Mammary epithelial cell (primary cell): ENCODE measurements at regions not wholly inside any gene's neighbourhood (a gene's known extent, or its start where the extent isn't known, plus 50 kb on each side); places are given as distances from the start of the nearest gene placed in this dataset.

Source experiments
- EZH2 ChIP-seq: IDR thresholded peaks from 2 replicates; pipeline ENCODE4 v1.6.1; 2012; ENCODE audit warnings: low read length, inconsistent platforms, borderline replicate concordance
- TF ChIP-seq, protein P1 (sequence below), 2 donors: IDR thresholded peaks in 1 of 2; conservative IDR thresholded peaks in 1 of 2; 2 replicates each; pipeline ENCODE4 v1.5.1; 2011 to 2012; ENCODE audit warnings: inconsistent platforms in 2 of 2, low read length in 2 of 2, mild to moderate bottlenecking in 2 of 2, control low read depth in 1 of 2, low read depth in 1 of 2; ENCODE audit not compliant: insufficient read depth in 1 of 2; ENCODE audit errors: extremely low read depth in 1 of 2

DNA sequence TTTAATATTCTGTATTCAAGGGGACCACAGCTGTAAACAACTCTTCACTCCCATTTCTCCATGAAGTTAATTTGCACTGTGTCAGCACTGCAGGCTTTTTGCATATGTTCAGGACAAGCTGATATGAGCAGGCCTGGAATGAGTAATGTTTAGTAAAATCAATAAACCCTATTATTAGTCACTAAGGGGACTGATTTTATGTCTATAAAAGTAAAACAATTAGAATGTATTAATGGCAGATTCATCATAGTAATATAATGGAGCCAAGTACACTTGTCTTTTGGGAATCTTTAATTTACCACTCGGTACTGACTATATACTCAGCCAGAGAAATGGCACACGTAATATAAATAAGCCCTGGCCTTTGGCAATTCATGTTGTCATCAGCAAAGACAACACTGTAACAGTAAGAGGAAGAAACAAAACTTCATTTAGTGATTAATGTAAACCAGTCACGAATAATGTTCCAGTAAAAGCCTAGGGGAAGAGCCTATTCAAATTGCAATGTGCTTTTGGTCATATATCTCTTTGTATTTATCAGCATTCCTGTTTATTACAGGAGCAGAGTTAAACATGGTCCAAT, 111.6 kb downstream of the ZNF608 start:
- TF ChIP-seq, protein P1, sequence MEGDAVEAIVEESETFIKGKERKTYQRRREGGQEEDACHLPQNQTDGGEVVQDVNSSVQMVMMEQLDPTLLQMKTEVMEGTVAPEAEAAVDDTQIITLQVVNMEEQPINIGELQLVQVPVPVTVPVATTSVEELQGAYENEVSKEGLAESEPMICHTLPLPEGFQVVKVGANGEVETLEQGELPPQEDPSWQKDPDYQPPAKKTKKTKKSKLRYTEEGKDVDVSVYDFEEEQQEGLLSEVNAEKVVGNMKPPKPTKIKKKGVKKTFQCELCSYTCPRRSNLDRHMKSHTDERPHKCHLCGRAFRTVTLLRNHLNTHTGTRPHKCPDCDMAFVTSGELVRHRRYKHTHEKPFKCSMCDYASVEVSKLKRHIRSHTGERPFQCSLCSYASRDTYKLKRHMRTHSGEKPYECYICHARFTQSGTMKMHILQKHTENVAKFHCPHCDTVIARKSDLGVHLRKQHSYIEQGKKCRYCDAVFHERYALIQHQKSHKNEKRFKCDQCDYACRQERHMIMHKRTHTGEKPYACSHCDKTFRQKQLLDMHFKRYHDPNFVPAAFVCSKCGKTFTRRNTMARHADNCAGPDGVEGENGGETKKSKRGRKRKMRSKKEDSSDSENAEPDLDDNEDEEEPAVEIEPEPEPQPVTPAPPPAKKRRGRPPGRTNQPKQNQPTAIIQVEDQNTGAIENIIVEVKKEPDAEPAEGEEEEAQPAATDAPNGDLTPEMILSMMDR (conservative IDR thresholded peaks at IDR 0.05 in 1 of 2, IDR thresholded peaks at IDR 0.05 in 1 of 2; ENCODE audit: extremely low read depth in 1 of 2, insufficient read depth in 1 of 2, low read depth in 1 of 2, low read length in 2 of 2): no peak
- no peak for TF ChIP-seq EZH2
